MCF 10A (cell line): ENCODE measurements at regions not wholly inside any gene's neighbourhood (a gene's known extent, or its start where the extent isn't known, plus 50 kb on each side); places are given as distances from the start of the nearest gene placed in this dataset.
A peak's percentile ranks its signal among the peaks of the same experiment; 100 is the strongest.

ENCODE experiments used
- BruUV-seq: library from RNA; stranded (reverse); fragments of 400-500 nt; replicated peaks from 2 replicates; lab custom pipeline; 2021; lab: Mats Ljungman, UMichigan
- CTCF ChIA-PET: fragments of 300-600 bp; sonication (Branson Sonifier 250); formaldehyde crosslinking; extraction: SDS; loops from one replicate; lab custom pipeline; 2021; ENCODE audit warnings: antibody characterized with exemption, inconsistent platforms; lab: Yijun Ruan, JAX
- POLR2A ChIA-PET: fragments of 300-600, 350-650 bp; sonication (Branson Sonifier 250); formaldehyde crosslinking; extraction: SDS; loops from one replicate; lab custom pipeline; 2020; ENCODE audit warnings: antibody characterized with exemption, inconsistent platforms; lab: Yijun Ruan, JAX
- DNase-seq: peaks from one replicate; pipeline ENCODE4 v3.0.0-alpha.2; 2018; ENCODE audit not compliant: unreplicated experiment
- H3K27ac Mint-ChIP-seq: one replicate; pipeline ENCODE4 v1.8.0; 2022; ENCODE audit warnings: mild to moderate bottlenecking, low read depth, mixed read lengths; ENCODE audit not compliant: unreplicated experiment
- H3K27me3 Mint-ChIP-seq: one replicate; pipeline ENCODE4 v1.8.0; 2022; ENCODE audit warnings: mixed read lengths; ENCODE audit not compliant: insufficient read depth, unreplicated experiment
- H3K36me3 Mint-ChIP-seq: one replicate; pipeline ENCODE4 v1.8.0; 2022; ENCODE audit warnings: mild to moderate bottlenecking, moderate library complexity, mixed read lengths; ENCODE audit not compliant: insufficient read depth, unreplicated experiment
- H3K4me1 Mint-ChIP-seq: one replicate; pipeline ENCODE4 v1.8.0; 2022; ENCODE audit warnings: mixed read lengths; ENCODE audit not compliant: insufficient read depth, unreplicated experiment
- H3K4me3 Mint-ChIP-seq: one replicate; pipeline ENCODE4 v1.8.0; 2022; ENCODE audit warnings: mild to moderate bottlenecking, moderate library complexity, mixed read lengths; ENCODE audit not compliant: unreplicated experiment
- H3K9me3 Mint-ChIP-seq: one replicate; pipeline ENCODE4 v1.8.0; 2022; ENCODE audit warnings: mixed read lengths; ENCODE audit not compliant: unreplicated experiment
- intact Hi-C: fragments of 100-400 bp; cut with micrococcal nuclease; formaldehyde crosslinking; loops from 2 replicates; pipeline ENCODE4 v1.14.1; 2022
- TF ChIP-seq, protein P1 (sequence below): fragments of 200-600 bp; IDR thresholded peaks from one replicate; pipeline ENCODE4 v1.8.0; 2022; ENCODE audit warnings: antibody characterized with exemption, mild to moderate bottlenecking; ENCODE audit not compliant: unreplicated experiment

DNA sequence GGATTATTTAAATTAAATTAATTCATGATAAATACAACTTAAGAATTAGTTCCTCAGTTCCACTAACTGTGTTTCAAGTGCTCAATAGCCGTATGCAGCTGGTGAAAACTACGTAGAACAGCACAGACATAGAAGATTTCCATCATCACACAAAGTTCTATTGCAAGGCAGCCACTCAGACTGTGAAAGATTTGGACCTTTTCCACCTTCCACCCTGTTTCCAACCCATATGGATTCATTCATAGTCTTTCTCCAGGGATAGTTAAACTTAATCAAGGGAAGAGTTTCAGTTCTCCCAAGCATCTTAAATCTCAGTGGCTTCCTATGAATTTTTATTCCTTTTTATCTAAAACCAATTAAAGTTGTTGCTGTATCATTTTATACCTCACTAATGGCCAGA, 2030.8 kb downstream of the SUCLG1 start:
- H3K4me1 Mint-ChIP-seq, result no peaks in the 10 kb centered on the region
- no peak for DNase-seq
- H3K9me3 Mint-ChIP-seq, result no peaks in the 10 kb centered on the region
- no peak overlapping the region for H3K4me3 Mint-ChIP-seq
- CTCF ChIA-PET, result no interaction called here
- H3K27ac Mint-ChIP-seq, result no peak overlapping the region
- intact Hi-C loops, result no loop called here
- H3K27me3 Mint-ChIP-seq, result no peaks in the 10 kb centered on the region
- H3K36me3 Mint-ChIP-seq, result no peaks in the 10 kb centered on the region
- POLR2A ChIA-PET, result interaction anchor here (0.6 kb wide), 1 partner anchor 71 kb away, joined by 3 read pairs; no protein-coding TSS in a partner anchor
- BruUV-seq, result no TSS peak
- TF ChIP-seq, protein P1, sequence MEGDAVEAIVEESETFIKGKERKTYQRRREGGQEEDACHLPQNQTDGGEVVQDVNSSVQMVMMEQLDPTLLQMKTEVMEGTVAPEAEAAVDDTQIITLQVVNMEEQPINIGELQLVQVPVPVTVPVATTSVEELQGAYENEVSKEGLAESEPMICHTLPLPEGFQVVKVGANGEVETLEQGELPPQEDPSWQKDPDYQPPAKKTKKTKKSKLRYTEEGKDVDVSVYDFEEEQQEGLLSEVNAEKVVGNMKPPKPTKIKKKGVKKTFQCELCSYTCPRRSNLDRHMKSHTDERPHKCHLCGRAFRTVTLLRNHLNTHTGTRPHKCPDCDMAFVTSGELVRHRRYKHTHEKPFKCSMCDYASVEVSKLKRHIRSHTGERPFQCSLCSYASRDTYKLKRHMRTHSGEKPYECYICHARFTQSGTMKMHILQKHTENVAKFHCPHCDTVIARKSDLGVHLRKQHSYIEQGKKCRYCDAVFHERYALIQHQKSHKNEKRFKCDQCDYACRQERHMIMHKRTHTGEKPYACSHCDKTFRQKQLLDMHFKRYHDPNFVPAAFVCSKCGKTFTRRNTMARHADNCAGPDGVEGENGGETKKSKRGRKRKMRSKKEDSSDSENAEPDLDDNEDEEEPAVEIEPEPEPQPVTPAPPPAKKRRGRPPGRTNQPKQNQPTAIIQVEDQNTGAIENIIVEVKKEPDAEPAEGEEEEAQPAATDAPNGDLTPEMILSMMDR, result no peak

DNA sequence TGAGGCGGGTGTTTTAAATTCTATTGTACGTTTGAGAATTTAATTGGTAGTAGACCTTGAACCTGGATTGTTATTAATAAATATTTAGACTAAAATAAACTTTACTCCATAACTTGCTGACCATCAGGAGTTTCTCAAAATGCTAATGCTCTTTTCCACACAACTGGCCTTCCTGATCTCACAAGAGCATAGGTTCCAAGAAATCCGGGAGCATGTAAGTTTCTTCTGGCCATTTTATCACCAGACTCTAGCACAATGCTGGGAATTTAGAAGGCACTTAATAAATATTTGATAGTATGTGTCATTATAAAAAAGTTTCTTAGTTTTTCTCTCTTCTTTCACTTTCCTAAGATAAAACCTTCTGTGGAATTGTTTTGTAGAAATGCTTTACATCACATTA, 2047.1 kb downstream of the SUCLG1 start:
- TF ChIP-seq, protein P1, result no peak
- Mint-ChIP-seq H3K27me3 (no peaks in the 10 kb centered on the region), H3K4me1 (no peaks in the 10 kb centered on the region), H3K27ac (no peak overlapping the region), H3K9me3 (no peaks in the 10 kb centered on the region), H3K36me3 (no peaks in the 10 kb centered on the region), H3K4me3 (no peak overlapping the region)
- no peak for DNase-seq
- ChIA-PET CTCF (no interaction called here), POLR2A (no interaction called here)
- no TSS peak for BruUV-seq
- intact Hi-C loops, result no loop called here

DNA sequence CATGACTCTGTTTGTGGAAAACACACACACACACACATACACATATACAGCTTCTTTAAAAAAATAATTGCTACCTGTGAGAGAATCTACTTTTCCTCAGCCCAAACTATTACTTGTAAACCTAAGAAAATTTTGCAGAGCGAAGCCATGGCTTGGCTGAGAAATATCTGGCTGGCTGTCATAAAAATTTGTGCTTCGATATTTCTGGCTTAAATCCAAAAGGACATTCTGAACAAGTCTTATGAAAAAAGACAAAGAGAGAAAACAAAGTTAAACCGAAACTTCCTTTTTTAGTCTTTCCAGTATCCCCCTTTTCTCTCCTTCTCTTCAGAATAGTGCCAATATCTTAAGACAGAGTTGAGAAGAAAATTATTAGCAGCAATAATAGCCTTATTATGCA, 2048.0 kb downstream of the SUCLG1 start:
- ChIA-PET POLR2A (no interaction called here), CTCF (no interaction called here)
- Mint-ChIP-seq H3K4me3 (peak overlapping the region; percentile 25), H3K4me1 (no peaks in the 10 kb centered on the region), H3K27ac (no peak overlapping the region), H3K9me3 (no peaks in the 10 kb centered on the region), H3K36me3 (no peaks in the 10 kb centered on the region), H3K27me3 (no peaks in the 10 kb centered on the region)
- BruUV-seq, result no TSS peak
- intact Hi-C loops, result no loop called here
- peak; percentile 4 for DNase-seq
- TF ChIP-seq, protein P1, result no peak

DNA sequence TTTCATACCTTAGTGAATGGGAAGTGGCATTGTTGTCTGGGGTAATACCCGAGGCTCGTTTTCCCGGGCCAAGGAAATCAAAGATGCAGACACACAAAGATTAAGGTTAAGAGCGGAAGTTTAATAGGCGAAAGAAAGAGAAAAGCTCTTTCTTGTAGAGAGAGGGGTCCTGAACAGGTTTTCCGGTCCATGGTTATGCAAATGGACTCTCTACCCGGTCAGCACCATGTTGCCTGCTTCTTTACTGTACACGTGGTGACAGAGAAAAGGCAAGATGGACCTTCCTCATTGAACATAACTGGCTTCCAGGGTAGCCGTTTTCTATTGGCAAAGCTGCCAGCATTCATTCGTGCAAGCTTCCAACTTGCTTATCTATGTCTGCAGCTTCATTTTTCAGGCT, 2063.5 kb downstream of the SUCLG1 start:
- Mint-ChIP-seq H3K9me3 (no peaks in the 10 kb centered on the region), H3K27me3 (no peaks in the 10 kb centered on the region), H3K4me1 (no peaks in the 10 kb centered on the region), H3K27ac (no peak overlapping the region), H3K36me3 (no peaks in the 10 kb centered on the region), H3K4me3 (no peak overlapping the region)
- intact Hi-C loops, result no loop called here
- ChIA-PET CTCF (no interaction called here), POLR2A (interaction anchor here (0.6 kb wide), 1 partner anchor 20 kb away, joined by 3 read pairs; no protein-coding TSS in a partner anchor)
- DNase-seq, result no peak
- no TSS peak for BruUV-seq
- TF ChIP-seq, protein P1, result no peak
